Spleen (tissue), 7 donors: ENCODE measurements at regions not wholly inside any gene's neighbourhood (a gene's known extent, or its start where the extent isn't known, plus 50 kb on each side); places are given as distances from the start of the nearest gene placed in this dataset.

ENCODE experiments used
- POLR2A ChIP-seq, 3 donors: fragments of 450-650 bp; IDR thresholded peaks; one replicate each; pipeline ENCODE4 v1.5.1; 2017; ENCODE audit warnings: antibody characterized with exemption in 3 of 3, mild to moderate bottlenecking in 1 of 3
- POLR2AphosphoS5 ChIP-seq, 3 donors: sonication (generic); formaldehyde crosslinking; IDR thresholded peaks; one replicate each; pipeline ENCODE4 v1.5.1; 2017; ENCODE audit warnings: antibody characterized with exemption in 3 of 3
- TF ChIP-seq, protein P1 (sequence below), 11 experiments: fragments of 200-600 bp in 7 of 11; fragments of 450-650 bp in 4 of 11; sonication (generic) in 4 of 11; IDR thresholded peaks in 8 of 11; conservative IDR thresholded peaks in 3 of 11; 1 replicate in 7 of 11; 2 replicates in 4 of 11; pipeline versions ENCODE4 v1.4.0 to v1.8.0; 2016 to 2021; ENCODE audit warnings: antibody characterized with exemption in 11 of 11, inconsistent platforms in 4 of 11, mild to moderate bottlenecking in 1 of 11
- donor health status: DM: no; HTN: no; CAD: no; lungs with moderate emphysema.
- donor health status: DM: no; HTN: no; CAD: no.
- donor health status: DM: no; HTN: no; CAD: no.

- TF ChIP-seq, protein P1, sequence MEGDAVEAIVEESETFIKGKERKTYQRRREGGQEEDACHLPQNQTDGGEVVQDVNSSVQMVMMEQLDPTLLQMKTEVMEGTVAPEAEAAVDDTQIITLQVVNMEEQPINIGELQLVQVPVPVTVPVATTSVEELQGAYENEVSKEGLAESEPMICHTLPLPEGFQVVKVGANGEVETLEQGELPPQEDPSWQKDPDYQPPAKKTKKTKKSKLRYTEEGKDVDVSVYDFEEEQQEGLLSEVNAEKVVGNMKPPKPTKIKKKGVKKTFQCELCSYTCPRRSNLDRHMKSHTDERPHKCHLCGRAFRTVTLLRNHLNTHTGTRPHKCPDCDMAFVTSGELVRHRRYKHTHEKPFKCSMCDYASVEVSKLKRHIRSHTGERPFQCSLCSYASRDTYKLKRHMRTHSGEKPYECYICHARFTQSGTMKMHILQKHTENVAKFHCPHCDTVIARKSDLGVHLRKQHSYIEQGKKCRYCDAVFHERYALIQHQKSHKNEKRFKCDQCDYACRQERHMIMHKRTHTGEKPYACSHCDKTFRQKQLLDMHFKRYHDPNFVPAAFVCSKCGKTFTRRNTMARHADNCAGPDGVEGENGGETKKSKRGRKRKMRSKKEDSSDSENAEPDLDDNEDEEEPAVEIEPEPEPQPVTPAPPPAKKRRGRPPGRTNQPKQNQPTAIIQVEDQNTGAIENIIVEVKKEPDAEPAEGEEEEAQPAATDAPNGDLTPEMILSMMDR (IDR thresholded peaks at IDR 0.05 in 8 of 11, conservative IDR thresholded peaks at IDR 0.05 in 3 of 11): no peak
- TF ChIP-seq POLR2A (IDR thresholded peaks at IDR 0.05) (no peak), POLR2AphosphoS5 (IDR thresholded peaks at IDR 0.05) (no peak)
These were observed 215.2 kb upstream of the NCAM1 start for GRCh38 chr11:112745973-112746372.
